Progenitor cell of endocrine pancreas (in vitro differentiated cells): ENCODE measurements at regions not wholly inside any gene's neighbourhood (a gene's known extent, or its start where the extent isn't known, plus 50 kb on each side); places are given as distances from the start of the nearest gene placed in this dataset.

Experiments used
- DNase-seq: peaks from one replicate; pipeline ENCODE4 v3.0.0; 2021; ENCODE audit warnings: low spot score; ENCODE audit not compliant: unreplicated experiment
- H3K27ac Mint-ChIP-seq: 2 replicates; pipeline ENCODE4 v1.8.0; 2021; ENCODE audit warnings: mild to moderate bottlenecking, moderate library complexity, mixed read lengths
- H3K27me3 Mint-ChIP-seq: 2 replicates; pipeline ENCODE4 v1.8.0; 2021; ENCODE audit warnings: mixed read lengths
- H3K36me3 Mint-ChIP-seq: 2 replicates; pipeline ENCODE4 v1.8.0; 2022; ENCODE audit warnings: mixed read lengths; ENCODE audit not compliant: insufficient read depth
- H3K4me1 Mint-ChIP-seq: 2 replicates; pipeline ENCODE4 v1.8.0; 2021; ENCODE audit warnings: low read depth, mixed read lengths
- H3K4me3 Mint-ChIP-seq: 2 replicates; pipeline ENCODE4 v1.8.0; 2021; ENCODE audit warnings: low read depth, mild to moderate bottlenecking, moderate library complexity, mixed read lengths
- H3K9me3 Mint-ChIP-seq: 2 replicates; pipeline ENCODE4 v1.8.0; 2021; ENCODE audit warnings: low read depth, mixed read lengths
- CTCF ChIP-seq: fragments of 200-600 bp; sonication (generic); IDR thresholded peaks from one replicate; pipeline ENCODE4 v1.5.0; 2021; ENCODE audit warnings: antibody characterized with exemption, mild to moderate bottlenecking; ENCODE audit not compliant: unreplicated experiment

DNA sequence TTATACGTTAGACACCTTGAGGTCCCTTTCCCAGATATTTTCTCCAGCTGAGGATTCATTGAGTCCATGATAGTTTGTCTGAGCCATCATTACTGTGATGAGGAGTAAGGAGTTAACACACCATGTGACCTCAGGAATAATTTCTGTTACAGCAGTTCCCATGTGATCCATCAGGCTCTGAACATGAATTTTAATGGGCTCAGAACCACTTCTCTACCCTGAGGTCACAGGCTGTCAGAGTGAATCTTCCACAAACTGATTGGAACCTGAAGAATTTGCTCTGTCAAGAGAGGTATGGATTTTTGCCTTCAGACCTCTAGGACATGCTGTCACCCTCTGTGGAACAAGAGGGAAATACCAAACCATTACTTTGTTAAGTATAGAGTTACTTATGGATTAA, 81.0 kb downstream of the NTMT2 start:
- no peak for TF ChIP-seq CTCF
- H3K27me3 Mint-ChIP-seq: no peaks in the 10 kb centered on the region
- peaks cover 4% of the 10 kb centered on the region for H3K4me1 Mint-ChIP-seq
- no peaks in the 10 kb centered on the region for H3K36me3 Mint-ChIP-seq
- no peak overlapping the region for H3K27ac Mint-ChIP-seq
- no peak overlapping the region for H3K4me3 Mint-ChIP-seq
- H3K9me3 Mint-ChIP-seq: no peaks in the 10 kb centered on the region
- DNase-seq: no peak

DNA sequence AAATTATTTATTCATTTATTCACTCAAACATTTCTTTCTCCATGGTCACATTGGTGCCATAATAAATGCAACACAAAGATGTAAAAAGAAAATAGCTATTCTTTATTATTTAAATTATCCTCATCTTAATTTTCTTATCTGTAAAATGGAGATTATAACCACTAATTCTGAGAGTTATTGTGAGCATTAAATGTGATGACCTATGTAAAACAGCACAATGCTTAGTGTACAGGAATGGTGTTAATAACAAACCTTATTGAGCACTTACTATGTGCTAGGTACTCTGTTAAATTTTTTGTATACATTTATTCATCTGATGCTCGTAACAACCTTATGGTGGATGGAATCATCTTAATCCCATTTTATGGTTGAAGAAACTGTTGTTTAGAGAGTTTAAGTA, 84.6 kb downstream of the NTMT2 start:
- no peak for TF ChIP-seq CTCF
- Mint-ChIP-seq H3K36me3 (no peaks in the 10 kb centered on the region), H3K9me3 (no peaks in the 10 kb centered on the region)

GRCh38 chr1:170231662-170232061, 85.9 kb downstream of the NTMT2 start:
- H3K9me3 Mint-ChIP-seq: no peaks in the 10 kb centered on the region
- no peak for TF ChIP-seq CTCF
- peaks cover 4% of the 10 kb centered on the region for H3K4me1 Mint-ChIP-seq
- DNase-seq: no peak
- no peaks in the 10 kb centered on the region for H3K27me3 Mint-ChIP-seq
- H3K27ac Mint-ChIP-seq: no peak overlapping the region
- H3K36me3 Mint-ChIP-seq: no peaks in the 10 kb centered on the region
- H3K4me3 Mint-ChIP-seq: no peak overlapping the region

More for the DNA sequence above, 84.6 kb downstream of the NTMT2 start:
- peaks cover 4% of the 10 kb centered on the region for H3K4me1 Mint-ChIP-seq
- H3K4me3 Mint-ChIP-seq: no peak overlapping the region
- no peaks in the 10 kb centered on the region for H3K27me3 Mint-ChIP-seq
- DNase-seq: no peak
- no peak overlapping the region for H3K27ac Mint-ChIP-seq

DNA sequence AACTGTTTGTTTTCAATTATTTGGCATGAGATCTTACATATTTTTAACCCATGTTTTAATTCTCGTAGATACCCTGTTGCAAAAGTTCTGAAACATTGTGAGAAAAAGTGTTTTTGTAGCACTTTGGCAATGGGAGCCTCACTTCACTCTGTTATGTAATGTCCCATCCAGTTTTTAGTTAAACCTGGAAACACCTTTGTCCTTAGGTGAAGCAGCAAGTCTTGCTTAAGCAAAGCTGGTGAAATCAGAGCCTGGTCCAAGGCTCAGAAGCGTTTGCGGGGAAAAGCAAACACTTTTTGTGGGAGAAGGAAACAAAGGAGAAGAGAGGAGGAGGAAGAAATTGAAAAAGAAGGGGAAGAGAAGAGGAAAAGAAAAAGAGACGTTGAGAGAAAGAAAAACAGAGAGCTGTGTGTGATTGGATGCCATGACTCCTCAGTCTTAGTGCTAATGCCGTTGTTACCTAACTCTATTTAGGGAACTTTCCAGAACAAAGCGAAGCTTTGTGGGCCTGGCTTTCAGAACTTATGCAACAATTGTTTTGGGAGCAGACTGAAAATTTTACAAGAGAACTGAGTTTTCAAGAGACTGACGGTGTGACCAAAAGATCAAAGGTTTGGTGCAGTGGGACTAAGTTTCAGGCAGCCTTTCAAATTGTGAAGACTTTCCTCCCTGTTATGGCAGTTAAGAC, 93.1 kb downstream of the NTMT2 start:
- H3K9me3 Mint-ChIP-seq: no peaks in the 10 kb centered on the region
- no peak overlapping the region for H3K27ac Mint-ChIP-seq
- no peak for DNase-seq
- peaks cover 5% of the 10 kb centered on the region for H3K4me1 Mint-ChIP-seq
- H3K36me3 Mint-ChIP-seq: no peaks in the 10 kb centered on the region
- no peak overlapping the region for H3K4me3 Mint-ChIP-seq
- TF ChIP-seq CTCF: no peak
- H3K27me3 Mint-ChIP-seq: no peaks in the 10 kb centered on the region

- Mint-ChIP-seq H3K9me3 (no peaks in the 10 kb centered on the region), H3K27me3 (no peaks in the 10 kb centered on the region), H3K4me3 (no peak overlapping the region), H3K4me1 (peaks cover 8% of the 10 kb centered on the region), H3K36me3 (no peaks in the 10 kb centered on the region), H3K27ac (no peak overlapping the region)
- no peak for TF ChIP-seq CTCF
- DNase-seq: no peak
Observed at GRCh38 chr1:170239445-170239844, 93.7 kb downstream of the NTMT2 start.
